Muscle of arm (tissue), 1 donor: ENCODE measurements at regions not wholly inside any gene's neighbourhood (a gene's known extent, or its start where the extent isn't known, plus 50 kb on each side); places are given as distances from the start of the nearest gene placed in this dataset.

Experiments used
- DNase-seq: peaks from one replicate; pipeline ENCODE4 v3.0.0-alpha.2; 2013

DNA sequence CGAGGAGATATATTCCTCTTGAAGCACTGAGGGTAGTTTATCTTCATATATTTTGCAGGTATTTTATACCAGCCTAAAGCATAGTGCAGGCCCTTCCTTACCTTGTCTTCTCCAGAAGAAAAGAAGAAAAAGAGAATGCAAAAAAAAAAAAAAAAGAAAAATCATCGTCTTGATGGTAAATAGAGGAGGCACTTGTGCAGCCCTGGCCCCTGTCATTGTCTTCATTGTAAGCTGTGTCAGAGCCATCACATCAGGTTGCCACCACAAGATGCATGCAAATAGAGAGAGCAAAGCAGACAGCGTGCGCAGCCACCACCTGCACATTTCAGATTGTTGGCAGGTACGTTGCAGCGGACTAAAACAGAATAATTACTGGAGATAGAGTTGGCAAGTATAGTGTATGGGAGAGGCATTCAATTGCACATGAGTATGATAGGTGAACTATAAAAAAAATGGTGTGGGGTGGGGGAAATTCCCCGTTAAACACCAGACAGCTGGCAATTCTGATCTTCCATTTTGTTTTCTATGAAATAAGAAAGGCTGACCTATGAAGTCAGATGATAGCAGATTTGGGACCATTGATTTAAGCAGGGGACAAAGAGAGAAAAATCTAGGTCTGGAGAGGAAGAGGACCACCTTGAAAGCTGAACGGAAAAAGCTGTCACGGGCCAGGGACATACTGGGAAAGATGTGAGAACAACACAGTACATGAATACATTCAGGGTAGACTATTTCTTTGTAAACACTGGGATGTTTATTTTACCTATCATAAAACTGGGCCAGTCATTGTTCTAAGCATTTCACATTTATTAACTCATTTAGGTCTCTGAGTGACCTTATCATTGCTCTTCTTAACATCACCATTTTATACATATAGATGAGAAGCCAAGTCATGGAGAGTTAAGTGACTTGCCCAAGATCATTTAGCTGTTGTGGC lies 306.3 kb upstream of the SP8 start:
- DNase-seq = no peak

DNA sequence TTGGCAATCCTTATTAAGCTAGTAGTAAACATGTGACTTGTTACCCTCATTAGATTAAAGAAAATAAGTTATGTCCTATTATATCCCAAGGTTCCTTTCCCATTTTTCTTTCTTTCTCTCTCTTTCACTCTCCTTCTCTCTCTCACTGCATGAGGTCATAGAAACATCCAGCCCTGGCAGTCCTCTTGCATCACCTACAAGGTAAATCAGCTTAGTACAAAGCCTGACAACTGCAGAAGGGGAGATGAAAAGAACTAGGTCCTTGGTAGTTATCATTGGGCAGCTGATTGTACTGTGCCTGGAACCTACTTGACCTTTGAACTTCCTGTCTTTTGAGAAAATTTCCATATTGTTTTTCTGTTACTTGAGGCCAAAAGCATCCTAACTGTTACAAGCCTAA lies 307.9 kb upstream of the SP8 start:
- no peak for DNase-seq

DNA sequence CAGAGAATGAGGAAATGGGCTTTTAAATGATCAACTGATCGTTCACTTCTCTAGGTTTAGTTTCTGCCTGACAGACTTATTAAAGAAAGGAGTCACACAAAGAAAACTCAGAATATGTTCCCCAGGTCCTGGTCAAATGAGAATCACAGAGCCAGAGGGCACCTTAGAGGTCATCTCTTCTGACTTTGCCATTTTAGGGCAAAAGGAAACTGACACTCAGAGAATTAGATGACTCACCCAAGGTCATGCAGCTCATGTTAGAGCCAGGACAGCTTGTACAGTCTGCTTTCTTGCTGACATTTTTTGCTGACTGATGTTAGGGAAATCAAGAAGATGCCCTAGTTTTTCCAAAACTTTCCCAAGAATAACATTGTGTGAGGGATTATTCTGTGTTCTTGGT lies 312.7 kb upstream of the SP8 start:
- no peak for DNase-seq

DNA sequence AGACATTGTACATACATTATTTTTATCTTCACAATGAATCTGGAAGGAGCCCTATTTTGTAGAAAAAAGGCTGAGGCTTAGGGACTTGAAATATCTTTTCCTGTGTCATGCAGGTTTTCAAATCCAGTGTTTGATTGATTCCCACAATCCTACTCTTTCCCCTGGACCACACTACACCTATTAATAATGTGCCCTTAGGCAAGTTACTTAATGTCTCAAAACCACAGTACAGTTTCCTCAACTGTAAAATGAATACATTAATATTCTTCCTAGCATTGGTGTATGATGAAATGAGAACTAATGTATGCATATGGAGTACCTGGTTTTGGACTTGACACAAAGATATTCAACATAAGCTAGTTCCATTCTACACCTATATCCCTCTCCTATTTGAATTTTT lies 313.3 kb upstream of the SP8 start:
- DNase-seq = no peak

DNA sequence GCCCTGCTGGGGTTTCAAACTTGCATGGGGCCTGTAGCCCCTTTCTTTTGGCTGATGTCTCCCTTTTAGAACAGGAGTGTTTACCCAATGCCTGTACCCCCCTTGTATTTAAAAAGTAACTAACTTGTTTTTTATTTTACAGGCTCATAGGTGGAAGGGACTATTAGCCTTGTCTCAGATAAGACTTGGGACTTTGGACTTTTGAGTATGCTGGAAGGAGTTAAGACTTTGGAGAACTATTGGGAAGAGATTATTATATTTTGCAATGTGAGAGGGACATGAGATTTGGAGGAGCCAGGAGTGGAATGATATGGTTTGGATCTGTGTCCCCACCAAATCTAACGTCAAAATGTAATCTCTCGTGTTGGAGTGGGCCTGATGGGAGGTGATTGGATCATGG lies 314.9 kb upstream of the SP8 start:
- no peak for DNase-seq

DNA sequence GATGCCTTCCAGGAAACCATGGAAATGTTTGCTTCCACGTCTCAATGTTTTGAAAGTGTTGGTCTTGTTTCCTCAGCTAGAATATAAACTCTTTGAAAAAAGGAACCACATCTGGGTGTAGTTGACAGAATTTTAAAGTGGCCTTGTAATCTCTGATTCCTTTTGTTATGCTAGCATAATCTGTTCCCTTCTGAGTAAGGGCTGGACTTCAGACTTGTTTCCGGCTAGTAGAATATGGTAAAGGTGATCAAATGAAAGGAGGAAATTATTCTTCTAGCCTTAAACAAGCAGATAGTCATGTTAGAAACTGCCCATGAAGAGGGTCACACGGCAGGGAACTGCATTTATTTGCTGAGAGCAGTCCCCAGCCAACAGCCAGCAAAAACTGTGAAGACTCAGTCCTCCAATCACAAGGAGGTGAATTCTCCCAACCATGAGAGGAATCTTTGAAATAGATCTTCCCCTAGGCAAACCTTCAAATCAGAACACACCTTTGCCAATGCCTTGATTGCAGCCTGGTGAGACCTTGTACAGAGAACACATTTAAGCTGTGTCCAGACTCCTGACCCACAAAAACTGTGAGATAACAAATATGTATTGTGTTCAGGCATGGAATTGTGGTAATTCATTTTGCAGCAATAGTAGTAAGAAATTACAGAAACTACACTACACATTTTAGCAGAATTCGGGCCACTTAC lies 316.9 kb upstream of the SP8 start:
- no peak for DNase-seq

DNA sequence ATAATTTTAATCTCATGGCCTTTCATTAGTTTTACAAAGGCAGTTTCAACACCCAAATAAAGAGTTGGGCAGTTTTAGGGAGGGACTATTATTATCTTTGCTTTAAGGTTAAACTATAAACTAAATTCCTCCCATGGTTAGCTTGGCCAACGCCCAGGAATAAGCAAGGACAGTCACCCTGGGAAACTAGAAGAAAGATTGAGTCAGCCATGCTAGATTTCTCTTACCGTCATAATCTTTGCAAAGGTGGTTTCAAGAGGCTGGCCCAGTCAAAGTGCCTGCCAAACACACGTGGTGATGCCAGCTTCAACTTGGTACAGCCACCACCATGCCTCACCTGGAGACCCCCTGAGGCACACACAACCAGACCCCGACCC lies 317.4 kb upstream of the SP8 start:
- no peak for DNase-seq

DNA sequence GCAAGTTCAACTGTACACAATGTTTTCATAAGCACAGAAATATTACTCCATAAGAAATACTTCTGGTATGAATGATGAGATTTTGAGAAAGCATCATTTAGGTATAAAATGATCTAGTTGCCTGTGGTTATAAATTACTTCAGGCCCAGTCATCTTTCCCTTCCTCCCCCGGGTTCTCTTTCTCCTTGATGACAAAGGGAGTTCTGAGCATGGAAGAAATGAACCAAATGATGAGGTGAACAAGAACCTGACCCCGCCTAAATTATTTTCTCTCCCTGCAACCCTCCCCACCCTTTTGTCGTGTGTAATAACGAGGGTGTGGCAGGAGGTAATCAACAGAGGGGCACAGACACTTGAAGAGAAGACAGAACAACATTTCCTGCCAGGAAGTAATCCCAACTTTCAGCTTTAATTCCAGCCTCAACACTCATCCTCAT lies 319.6 kb upstream of the SP8 start:
- no peak for DNase-seq

DNA sequence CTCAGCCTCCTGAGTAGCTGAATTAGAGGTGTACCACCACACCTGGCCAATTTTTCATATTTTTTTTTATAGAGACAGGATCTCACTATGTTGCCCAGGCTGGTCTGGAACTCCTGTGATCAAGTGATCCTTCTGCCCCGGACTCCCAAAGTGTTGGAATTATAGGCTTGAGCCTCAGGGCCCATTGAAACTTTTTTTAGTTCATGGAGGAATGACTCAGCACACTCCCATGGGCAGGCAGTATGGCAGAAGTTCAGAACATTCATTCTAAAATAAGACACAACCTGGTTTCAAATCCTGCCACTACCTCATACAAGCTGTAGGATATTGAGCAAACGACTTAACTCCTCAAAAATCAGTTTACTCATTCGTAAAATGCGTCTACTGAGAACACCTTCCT lies 320.4 kb upstream of the SP8 start:
- DNase-seq = no peak

DNA sequence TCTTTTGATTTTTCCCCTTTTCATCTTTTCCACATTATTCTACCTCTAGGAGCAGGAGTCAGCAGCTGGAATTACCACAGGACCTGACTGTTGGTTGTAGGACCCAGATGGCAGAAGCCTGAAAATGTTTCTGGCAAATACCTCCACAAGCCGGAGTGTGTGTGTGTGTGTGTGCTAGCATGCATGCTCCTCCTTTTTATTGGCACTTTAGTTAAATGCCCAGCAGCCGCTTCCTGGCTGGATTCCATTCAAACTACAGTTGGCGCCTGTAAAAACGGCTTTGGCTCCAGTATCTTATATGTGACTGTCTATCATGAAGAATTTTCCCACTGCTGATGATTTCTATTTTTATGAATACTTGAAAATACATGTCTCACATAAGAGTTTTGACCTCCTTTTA lies 319.7 kb upstream of the SP4 start:
- DNase-seq = peak; percentile 29

DNA sequence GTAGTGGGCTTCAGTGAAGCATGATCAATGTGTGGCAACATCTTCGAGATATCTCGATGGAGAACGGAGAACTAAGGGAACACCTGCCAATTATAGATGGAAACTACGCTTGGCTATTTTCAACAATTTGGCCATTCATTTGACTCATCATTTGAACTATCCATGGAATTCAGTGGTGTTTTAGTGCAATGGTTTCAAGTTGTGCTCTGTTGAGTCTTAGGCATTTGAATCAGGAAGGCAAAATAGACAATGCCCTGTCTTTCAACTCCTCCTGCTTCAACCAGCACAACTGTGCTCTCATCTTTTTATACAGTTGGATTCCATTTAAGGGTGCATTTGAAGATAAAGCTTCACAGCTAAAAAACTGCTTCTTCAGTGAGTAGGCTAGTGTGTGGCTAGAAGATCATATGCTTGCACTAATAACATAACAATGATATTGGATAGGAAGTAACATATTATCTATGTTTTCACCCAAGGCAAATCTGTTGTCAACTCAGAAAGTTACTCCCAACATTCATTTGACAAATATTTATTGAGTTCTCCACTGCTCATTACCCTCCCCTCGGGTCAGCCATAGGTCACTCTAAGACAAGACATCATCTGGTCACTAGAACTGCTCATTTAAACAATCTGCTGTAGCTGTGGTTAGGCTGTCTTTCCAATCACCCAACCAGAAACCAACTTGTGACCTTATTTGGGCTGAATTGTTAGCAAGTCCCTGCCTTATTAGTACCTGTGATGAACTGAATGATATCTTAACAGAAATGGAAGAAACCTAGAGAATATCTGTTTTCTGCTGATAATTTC lies 314.1 kb upstream of the SP4 start:
- no peak for DNase-seq

DNA sequence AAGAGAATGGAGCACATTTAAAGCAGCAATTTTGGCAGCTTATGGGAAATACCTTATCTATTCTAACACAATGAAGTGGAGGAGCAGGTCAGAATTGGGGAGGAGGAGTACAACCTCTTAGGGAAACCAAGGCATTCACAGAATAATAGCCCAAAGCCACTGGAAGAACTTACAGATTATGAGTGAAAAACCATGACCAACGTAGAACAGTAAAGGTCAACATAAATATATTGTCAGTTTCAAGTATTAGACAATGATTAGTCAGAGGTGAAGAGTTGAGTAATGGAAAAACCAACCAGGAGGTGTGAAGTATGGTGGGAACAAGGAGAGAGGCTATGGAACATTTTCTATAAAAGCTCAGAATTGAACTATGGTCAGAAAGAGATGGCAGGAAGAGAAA lies 304.3 kb upstream of the SP4 start:
- DNase-seq = no peak

DNA sequence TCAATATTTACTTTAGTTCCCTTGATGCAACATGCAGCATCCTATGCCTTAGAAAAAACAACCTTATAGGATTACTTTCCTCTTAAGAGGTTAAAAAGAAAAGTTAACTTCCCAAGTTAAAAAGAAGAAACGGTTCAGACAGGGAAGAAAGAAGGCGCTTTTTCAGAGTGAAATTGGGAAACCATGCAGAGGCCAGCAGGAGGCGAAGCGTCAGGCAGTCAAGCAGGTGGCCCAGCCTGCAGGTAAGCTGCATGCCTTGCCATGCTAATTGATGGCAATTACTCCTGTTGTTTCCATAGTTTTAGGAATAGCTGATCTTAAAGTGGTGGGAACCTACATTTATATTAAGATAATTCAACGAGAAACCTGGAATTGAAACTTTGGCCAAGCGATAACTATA lies 302.6 kb upstream of the SP4 start:
- no peak for DNase-seq

DNA sequence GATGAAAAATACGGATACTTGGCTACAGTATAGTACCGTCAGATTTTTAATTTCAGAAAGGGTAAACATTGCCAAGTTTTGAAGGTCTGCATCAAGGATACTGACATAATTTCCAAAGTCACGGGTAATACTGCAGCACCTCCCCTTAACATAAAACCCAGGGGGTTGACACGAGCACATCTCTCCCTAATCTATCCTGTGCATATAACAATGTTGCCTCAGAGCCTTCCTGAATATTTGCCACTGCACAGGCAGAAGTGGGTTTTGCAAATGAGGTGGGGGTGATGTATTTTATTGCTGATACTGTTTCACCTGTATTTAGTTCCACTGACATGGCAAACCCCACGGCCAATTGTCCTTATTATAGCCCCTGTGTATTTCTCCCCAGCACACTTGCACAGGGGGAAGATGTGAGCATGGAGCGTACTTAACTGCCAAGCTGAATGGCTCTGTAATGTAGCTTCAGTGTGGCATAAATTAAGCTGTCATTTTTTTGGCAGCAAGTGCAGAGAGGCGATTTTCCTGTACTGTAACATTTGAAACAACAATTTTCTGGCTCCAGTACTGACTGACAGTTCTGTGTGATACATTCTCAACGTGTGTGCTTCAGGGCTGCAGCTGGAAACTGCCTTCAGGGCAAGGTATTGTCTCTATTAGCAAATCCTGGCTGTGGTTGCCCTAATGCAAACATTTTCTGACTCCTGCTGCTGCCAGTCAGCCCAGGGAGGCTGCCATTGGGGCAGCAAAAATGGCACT lies 299.6 kb upstream of the SP4 start:
- DNase-seq = peak; percentile 31

DNA sequence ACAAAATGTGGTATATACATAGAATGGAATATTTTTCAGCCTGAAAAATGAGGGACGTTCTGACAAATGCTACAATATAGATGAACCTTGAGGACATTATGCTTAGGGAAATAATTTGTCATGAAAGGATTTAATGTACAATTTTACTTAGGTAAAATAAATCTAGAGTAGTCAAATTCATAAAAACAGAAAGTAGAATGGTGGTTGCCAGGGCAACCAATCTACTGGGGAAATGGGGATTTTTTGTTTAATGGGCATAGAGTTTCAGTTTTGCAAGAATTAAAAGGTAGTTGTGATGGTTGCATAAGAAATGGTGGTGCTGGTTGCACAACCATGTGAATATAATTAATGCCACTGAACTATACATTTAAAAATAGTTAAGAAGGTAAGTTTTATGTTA lies 296.0 kb upstream of the SP4 start:
- DNase-seq = no peak

DNA sequence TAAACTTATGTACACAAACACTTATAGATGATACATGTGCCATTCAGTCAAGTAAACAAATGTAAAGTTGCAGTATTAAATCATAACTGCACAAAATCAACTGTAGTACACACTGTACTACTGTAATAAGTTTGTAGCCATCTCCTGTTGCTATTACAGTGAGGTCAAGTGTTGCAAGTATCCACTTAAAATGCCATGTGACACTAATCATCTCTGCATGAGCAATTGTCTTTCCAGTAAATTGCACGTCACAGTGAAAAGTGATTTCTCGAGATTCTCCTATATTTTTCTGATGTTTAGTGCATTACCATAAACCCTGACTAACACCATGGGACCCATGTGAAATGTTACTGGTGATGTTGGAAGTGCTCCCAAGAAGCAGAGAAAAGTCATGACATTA lies 293.3 kb upstream of the SP4 start:
- DNase-seq = no peak

DNA sequence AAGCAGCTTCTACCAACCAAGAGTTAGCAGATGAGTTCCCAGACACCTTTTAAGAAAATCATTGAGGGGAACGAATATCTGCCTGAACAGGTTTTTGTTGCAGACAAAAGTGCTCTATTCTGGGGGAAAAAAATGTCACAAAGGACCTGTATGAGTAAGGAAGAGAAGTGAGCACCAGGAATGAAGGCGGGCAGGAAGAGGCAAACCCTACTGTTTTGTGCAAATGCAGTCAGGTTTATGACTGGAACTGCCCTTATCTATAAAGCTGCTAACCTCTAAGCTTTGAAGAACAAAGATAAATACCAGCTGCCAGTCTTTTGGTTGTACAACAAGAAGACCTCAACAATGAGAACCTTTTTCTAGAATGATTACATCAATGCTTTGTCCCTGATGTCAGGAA lies 292.4 kb upstream of the SP4 start:
- DNase-seq = no peak

DNA sequence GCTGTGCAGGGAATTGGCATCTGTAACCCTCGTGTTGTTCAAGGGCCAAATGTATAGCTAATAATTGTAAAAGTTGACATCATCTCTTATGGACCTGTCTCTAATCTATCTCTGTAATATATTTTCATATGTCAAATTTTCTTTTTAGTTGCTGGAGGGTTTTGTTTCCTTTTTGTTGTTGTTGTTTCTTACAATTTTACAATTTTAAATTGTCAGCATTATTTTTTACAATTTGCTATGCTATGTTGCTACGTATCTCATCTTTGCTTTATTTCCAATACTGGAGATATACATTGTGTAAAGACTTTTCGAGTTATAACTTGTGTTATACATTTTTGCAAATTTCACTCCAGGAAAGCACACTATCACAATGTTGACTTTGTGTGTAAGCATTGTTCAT lies 290.2 kb upstream of the SP4 start:
- DNase-seq = no peak

DNA sequence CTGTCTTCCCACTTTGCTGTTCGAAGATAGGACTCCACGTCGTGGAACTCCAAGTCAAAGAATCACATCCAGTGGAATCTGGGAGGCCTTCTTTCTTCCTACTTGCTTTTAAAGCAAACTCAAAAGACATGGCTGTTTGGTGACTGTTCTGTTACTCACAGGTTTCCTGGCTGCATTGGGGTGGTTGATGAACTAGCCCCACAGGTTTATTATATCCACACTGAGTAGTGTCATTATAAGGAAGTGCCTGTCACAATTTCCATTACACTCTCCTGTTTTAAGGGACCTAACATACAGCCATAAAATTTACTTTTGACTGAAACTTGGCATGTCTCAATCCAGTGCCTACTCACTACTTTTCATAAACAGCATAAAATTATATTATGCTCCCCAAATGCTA lies 287.3 kb upstream of the SP4 start:
- DNase-seq = no peak

DNA sequence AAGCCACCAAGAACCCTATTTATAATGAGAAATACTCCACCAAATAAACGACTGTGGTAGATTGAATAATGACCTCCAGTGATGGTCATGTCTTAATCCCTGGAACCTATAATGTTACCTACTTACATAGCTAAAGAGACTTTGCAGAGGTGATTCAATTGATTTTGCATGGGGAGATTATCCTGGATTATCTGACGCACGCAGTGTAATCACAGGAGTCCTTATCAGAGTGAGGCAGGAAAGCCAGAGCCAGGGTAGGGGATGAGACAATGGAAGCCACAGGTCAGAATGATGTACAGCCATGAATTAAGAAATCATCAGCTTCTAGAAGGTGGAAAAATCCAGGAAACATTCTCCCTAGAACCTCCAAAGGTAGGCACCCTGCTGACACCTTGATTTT lies 286.4 kb upstream of the SP4 start:
- no peak for DNase-seq

DNA sequence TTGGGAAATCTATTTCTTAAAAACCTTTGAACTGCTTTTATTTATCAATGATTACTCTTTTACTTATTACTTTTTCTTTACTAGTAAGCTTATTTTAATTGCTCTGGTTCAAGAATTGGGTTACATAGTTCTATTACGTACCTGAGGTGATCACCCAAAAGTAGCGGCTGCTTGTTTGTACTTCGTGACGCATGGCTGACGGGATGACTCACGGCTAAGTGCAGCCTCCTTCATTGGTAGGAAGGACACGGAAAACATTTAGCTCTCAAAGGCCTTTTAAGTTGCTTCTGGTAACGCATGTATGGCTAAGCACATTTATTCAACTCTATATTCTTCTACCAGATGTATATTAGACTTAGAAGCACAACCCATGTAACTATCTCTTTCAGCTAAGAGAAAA lies 285.8 kb upstream of the SP4 start:
- DNase-seq = no peak
